ENCODE measurements at regions not wholly inside any gene's neighbourhood (a gene's known extent, or its start where the extent isn't known, plus 50 kb on each side); places are given as distances from the start of the nearest gene placed in this dataset.
"Not testable (repeated sequence)": the region's sequence is repeated elsewhere in the genome, so short reads cannot be mapped to it uniquely, and the experiment has no call there.

DNA sequence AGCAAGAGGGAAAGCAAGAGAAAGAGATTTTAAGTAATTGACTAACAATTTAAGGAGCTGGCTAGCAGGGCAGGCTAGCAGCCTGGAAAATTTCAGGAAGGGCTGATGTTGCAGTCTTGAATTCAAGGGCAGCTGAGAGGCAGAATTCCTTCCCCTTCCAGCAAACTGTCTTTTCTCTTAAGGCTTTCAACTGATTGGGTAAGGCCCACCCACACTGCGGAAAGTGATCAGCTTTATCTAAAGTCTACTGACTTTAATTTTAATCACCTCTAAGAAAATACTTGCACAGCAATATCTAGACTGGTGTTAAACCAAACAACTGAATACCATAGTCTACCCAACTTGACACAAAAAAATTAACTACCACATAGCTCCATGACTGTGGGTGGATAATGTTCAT lies 303.9 kb downstream of the FZD1 start:
- DNase-seq (ENCODE audit: low spot score) = no peak

DNA sequence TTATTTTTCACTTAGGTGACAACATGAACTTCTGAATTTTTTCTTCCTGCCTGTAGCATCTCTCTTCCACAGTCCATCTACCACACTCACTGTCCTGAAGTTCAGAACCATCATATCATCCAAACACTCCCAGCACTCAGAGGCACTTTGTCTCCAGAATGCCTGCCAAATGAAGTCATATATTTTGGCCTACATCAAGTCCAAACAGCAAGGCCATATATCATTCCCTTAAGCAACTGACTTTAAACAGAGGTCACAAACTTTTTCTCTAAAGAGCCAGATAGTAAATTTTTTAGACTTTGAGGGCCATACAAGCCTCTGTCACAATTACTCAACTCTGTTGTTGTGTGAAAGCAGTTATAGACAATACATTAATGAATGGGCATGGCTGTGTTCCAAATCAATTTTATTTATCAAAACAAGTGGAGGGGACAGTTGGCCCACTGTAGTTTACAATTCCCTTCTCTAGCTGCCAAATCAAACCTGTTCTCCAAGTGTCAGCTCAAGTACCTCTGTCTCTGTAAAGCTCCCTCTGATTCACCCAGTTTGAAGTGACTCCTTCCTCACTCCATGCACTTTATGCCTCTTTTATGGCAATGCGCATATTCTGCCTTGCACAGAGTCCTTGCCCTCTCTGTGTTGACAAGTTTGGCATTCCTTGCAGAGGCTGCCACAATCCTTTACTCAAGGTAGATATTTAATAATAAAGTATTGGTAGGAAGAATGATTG lies 305.7 kb downstream of the FZD1 start:
- no peak for DNase-seq (ENCODE audit: low spot score)

DNA sequence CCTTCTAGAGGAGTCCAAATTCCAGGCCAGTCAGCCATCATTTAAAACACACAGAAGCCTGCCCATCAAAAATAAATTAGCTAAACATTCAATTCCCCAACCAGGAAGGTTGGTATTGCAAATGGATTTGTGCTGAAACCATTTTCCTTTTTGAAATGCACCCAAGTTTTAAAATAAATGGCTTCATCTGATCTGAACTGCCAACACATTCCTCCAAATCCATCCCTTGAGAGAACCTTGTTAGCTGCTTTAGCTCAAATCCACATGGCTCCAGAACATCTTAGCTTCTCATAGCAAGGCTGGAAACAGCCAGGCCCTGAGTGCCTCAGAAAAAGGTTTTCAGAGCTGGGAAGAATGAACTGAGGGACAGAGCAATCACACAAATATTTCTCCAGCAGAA lies 306.3 kb downstream of the FZD1 start:
- DNase-seq (ENCODE audit: low spot score) = no peak

- no peak for DNase-seq (ENCODE audit: low spot score)
These were observed 307.4 kb downstream of the FZD1 start for GRCh38 chr7:91571601-91572000.

- DNase-seq (ENCODE audit: low spot score) = no peak
These were observed 307.1 kb downstream of the MTERF1 start for GRCh38 chr7:91573405-91573804.

DNA sequence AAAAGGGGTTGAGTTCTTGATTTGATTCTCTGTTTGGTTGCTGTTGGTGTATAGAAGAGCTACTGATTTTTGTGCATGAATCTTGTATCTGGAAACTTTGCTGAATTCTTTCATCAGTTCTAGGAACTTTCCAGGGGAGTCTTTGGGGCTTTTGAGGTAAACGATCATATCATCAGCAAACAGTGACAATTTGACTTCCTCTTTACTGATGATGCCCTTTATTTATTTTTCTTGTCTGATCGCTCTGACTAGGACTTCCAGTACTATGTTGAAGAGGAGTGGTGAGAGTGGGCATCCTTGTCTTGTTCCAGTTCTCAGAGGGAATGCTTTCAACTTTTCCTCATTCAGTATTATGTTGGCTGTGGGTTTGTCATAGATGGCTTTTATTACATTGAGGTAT lies 304.0 kb downstream of the MTERF1 start:
- DNase-seq (ENCODE audit: low spot score) = not testable (repeated sequence)

GRCh38 chr7:91579837-91580236 lies 300.7 kb downstream of the MTERF1 start:
- no peak for DNase-seq (ENCODE audit: low spot score)

GRCh38 chr7:91582799-91583477 lies 297.6 kb downstream of the MTERF1 start:
- DNase-seq (ENCODE audit: low spot score) = no peak

DNA sequence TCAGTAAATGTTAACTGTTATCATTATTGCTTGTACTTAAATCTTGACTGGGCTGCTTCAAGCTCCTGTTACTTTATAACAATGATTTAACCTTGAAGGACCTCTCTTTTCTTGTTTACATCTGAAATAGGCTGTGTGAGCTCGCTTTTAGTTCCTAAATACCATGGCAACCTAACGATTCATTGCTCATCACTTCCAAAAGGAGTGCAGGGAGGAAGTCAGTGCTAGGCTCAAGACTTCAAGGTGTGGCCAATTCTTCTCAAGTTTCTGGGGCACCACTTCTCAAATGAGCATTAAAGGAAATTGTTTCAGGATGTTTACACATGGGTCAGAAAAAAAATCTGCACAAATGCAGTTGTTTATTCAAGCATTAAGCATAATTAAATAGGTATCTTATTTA lies 284.2 kb downstream of the MTERF1 start:
- no peak for DNase-seq (ENCODE audit: low spot score)

DNA sequence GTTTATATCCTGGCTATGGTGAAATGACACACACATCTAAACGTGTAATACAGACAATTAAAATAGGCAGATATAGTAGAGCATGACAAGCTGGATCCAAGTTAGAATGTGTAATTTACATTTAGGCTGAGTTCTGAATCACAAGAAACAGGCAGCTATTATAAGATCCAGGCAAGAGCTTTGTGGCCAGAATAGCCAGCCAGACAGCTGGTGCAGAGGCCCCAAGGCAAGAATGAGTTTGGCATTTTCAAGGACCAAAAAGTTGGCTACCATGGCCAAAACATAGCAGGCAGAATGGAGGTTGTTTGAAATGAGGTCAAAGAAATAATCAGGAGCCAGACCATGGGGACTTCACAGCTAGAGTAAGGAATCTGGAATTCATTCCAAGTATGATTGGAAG lies 281.7 kb downstream of the MTERF1 start:
- DNase-seq (ENCODE audit: low spot score) = no peak

GRCh38 chr7:91600112-91600511 lies 280.4 kb downstream of the MTERF1 start:
- no peak for DNase-seq (ENCODE audit: low spot score)

DNA sequence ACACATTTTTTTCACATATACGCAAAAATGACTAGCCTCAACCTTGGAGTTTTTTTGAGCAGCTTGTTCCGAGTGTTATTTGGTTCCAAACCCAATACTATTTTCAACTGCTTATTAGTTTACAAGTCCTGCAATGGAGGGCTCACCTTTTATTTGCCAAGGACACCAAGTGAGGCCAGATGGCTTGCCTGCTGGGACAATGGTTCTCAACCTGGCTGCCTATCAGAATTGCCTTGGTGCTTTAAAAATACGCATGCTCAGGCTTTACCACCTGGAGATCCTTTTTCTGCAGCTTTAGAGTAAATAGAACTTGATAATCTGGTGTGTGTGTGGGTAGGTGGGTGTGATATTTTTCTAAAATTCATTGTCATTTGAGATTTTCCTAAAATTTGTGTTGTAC lies 276.8 kb downstream of the MTERF1 start:
- no peak for DNase-seq (ENCODE audit: low spot score)

DNA sequence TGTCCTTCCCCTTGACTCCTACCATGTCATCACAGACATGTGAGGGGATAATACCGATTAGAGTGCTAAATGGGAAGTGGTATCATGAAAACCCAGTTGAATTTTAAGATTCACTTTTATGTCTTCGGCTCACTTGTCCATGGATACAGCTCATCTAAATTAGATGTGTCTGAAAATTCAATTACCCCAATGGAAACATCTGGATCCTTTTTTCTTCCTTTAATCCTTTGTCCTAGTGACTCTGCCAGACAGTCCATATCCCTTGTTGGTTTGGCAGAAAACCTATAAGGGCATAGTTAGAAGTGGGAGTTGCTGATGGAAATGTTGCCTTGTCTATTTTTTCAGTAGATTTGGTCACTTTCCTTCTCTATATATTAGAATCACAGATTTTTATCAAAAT lies 271.9 kb downstream of the MTERF1 start:
- no peak for DNase-seq (ENCODE audit: low spot score)

- no peak for DNase-seq (ENCODE audit: low spot score)
These were observed 271.0 kb downstream of the MTERF1 start for GRCh38 chr7:91609525-91609924.

DNA sequence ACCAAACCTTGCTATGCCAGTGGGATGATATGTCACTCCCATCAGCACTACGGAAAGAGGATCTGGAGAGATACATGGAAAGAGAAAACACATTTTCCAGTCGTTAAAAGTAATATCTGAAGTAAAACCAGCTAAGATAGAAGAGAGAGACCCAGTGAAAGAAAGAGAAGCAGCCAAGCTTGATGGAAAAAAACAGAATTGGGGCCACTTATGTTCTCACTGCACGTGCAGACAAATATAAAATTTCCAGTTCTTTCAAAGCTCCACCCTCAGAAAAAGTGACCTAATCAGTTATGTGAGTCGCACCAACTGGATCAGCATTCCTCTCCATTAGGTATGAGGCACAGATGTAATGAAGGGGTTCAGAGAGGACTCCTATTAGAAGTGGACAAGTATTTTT lies 266.1 kb downstream of the MTERF1 start:
- DNase-seq (ENCODE audit: low spot score) = no peak

DNA sequence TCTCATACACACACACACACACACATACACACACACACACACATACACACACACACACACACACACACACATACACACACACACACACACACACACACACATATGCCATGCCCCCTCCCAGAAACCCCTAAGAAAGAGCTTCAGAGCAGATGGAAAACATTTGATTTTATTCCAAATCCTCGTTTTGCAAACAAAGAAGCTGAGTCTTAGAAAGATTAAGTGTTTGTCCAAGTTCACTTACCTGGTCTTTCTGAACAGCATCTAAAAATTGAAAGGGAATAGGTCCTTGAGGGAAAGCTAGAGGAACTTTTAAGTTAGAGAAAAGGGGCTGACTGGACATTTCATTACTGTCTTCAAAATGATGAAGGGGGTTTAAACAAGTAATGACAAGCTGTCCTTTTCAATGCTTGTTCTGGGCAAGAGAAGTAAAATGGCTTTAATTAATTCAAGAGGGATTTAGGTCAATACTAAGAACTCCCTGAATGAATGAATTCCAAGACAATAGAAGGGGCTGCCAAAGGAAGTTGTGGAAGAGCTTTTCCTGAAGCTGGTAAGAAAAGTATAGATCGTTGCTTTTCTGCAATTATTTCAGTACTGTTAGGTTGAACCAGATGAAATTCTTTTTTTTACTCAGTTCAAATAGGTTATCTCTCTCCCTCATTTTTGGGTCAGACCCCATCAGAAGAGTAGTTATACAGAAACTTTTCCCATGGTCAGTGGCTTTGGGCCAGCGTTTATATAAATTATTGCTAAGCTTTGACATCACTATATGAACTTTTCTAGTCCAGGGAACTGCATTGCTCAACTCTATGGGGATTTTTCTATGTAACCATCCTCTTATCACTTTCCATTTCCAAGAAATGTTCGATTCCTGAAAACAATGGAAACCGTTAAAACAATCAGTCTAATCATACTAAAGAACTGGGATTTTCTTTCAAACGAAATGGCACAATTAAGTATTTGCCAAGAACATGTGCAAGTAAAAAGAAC lies 261.4 kb downstream of the MTERF1 start:
- no peak for DNase-seq (ENCODE audit: low spot score)

- DNase-seq (ENCODE audit: low spot score) = no peak
These were observed 259.7 kb downstream of the MTERF1 start for GRCh38 chr7:91620827-91621226.

- DNase-seq (ENCODE audit: low spot score) = not testable (repeated sequence)
These were observed 253.2 kb downstream of the MTERF1 start for GRCh38 chr7:91627324-91627723.

DNA sequence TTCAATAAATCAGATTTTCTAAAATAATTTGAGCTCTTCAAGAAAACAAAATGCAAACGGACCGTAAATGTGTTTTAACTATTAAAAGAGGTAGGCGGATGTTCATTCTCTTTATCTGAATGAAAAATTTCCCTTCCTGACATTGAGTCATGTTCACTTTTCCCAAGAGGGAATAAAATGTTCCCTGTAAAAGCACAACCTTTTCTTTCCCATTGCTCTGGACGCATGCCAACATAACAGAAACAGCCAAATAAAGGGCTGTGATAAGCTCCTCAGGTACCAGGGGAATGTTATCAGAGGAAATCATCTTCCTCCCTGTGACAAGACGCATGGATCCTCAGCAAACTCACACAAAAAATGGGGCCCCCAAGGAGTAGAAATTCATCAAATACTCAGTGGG lies 251.8 kb downstream of the MTERF1 start:
- no peak for DNase-seq (ENCODE audit: low spot score)

- no peak for DNase-seq (ENCODE audit: low spot score)
These were observed 249.7 kb downstream of the MTERF1 start for GRCh38 chr7:91630581-91631380.

DNA sequence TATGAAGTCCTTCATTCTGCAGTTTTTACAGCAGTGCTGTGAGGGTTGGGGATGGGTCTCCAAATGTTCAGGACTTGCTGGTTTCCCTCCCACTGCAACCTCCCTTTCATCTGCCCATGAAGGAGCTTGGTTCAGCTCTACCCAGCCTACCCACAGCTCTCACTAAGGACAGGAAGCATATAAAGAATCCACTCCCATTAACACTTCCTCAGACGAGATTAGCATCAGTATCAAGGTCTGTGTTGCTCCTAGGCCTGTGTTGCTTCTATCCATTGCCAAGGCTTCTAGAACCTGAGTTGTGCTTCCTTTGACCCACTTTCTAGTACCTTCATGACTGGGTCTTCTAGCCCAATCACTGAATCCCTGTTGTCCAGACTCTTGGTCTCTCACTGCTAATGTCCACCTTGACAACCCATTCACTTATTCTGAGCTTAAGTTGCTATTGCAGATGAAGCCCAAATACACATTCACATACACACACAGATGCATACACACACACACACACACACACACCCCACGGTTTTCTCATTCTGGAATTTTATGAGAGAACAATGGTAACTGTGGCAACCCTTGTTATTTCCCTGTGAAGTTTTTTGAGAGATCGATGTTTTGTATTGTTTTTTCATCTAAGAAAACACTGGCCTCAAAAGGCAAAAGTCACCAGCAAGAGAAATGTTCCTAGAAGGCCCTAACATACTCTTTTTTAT lies 248.1 kb downstream of the MTERF1 start:
- no peak for DNase-seq (ENCODE audit: low spot score)

Data from SW480 (cell line).